HG03571 (cell line): ENCODE measurements at regions not wholly inside any gene's neighbourhood (a gene's known extent, or its start where the extent isn't known, plus 50 kb on each side); places are given as distances from the start of the nearest gene placed in this dataset.

Experiments
- ATAC-seq: cut with Tn5 transposase; IDR thresholded peaks from one replicate; pipeline ENCODE4 v1.9.1; 2021; ENCODE audit not compliant: unreplicated experiment

DNA sequence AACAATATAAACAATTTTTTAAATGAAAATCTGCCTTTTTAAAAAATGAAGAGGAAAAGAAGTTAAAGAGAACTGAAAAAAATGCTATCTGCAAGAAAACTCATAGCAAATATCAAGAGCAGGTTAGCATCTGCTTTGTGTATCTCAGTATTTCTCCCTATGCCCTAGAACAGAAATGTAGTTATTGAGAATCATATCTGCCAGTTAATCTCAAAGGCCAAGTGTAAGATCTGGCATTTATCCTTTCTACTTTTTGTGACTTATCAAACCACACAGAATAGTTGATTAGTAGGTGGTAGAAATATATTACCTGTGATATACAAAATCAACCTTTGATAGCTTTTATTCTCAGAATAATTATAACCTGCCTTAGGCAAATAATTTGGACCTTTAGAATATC lies 1699.8 kb downstream of the EFNA5 start:
- ATAC-seq = no peak

DNA sequence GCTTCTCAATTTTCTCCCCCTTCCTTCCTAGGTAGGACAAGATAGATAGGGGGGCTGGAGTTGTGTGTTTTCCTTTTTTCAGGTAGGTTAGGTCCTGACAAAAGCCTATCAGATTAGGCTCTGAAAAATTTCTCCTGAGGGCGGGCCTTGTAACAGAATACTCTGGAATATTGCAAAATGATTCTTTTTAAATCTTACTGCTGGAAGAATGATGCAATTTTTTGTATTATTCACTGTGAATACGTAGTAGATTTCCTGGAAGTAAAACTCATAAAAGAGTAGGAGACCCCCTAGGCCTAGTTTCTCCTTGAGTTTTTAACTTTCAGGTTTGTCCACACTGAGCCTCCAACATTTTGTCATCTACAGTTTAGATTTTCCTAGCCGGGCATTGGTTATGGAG lies 1701.8 kb downstream of the EFNA5 start:
- ATAC-seq = no peak

DNA sequence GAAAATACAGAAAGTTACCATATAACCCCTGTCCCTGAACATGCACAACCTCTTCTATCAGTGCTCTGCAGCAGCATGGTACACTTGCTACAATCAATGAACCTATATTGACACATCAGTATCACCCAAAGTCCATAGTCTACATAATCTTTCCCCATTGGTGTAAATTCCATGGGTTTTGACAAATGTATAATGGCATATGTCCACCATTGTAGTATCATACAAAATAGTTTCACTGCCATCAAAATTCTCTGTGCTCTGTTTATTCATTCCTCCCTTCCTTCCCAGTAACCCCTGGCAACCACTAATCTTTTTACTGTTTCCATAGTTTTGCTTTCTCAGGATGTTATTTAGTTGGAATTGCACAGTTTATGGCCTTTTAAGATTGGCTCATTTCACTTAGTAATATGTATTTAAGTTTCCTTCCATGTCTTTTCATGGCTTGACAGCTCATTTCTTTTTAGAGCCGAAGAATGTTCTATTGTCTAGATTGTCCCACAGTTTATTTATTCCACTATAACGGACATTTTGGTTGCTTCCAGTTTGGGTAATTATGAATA lies 1707.0 kb downstream of the EFNA5 start:
- no peak for ATAC-seq

DNA sequence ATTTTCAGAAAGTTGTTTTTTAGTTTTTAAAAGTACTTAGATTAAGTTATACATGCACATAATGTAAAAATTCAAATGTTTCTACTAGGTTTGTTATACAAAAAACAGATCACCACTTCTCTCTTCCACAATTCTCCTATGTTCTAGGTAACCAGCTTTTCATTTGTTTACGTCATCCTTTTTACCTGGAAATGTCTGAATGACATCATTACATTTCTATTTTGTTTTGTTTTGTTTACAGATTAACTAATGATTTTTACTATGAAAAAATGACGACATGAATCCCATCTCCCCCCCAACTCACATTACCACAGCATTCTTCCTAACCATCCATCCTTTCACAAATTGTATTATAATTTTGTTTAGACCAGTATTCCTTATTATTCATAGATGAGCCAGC lies 1709.2 kb downstream of the EFNA5 start:
- ATAC-seq = no peak

DNA sequence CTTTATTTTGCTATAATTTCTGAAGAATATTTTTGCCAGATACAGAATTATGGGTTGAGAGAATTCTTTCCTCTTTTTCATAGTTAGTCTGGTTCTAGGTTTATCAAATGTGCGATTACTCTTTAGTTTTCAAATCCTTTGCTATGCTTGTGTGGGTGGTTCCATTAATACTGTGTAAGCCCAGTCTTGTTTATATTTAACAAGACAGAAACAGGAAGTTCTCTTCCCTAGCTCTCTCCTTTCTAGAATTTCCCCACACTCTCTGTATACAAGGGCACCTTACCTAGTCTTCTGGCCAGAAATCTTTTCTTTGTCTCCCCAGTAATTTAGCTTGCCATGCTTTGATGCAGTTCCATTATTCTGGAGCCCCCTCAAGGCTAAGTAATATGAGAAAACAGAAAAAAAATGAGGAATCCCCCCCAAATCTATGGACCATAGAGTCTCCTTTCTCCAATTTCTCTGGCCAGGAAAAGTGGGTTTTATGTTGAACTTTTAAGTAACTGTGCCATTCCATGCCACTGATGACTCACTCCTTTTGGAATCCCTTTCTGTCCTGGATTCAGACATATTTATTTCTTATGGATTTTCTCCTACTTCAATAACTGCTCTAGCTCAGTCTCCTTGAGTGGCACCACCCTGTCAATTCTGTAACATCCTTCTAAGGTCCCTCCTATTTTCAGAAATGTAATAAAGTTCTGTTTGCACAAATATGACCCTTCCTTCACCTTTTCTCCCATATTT lies 1714.1 kb downstream of the EFNA5 start:
- no peak for ATAC-seq

DNA sequence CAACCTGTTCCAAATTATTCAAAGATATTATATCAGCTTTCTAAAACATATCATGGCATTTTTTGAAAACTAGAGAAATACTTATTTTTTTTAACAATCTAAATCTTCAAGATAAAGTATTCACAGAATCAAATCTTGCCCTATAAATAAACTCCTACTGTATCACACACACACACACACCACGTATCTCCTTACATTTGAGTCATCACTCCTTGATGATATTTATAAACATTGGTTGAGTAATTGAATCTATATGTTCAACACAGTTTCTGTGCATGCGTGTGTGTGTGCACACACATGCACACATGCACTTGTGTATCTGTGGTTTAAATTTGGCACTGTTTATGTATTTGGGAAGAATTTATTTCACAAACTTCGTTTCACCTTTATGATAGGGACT lies 1716.4 kb downstream of the EFNA5 start:
- no peak for ATAC-seq

DNA sequence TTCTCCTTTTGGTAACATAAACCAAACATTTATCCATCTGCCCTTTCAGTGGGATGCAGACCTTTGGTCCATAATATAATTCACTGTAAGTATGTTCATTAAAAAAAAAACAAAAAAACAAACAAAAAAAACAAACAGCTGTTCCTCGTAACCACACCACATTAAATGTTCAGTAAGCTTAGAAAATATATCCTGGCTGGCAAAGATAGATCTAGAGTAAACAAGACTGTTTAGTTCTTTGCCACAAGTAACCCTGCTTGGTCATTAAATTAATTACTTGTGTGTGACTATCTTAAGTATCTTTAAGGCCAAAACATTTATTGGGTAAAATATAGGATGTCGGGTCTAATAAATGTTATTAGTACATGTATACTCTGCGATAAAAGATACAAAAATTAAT lies 1717.1 kb downstream of the EFNA5 start:
- no peak for ATAC-seq

DNA sequence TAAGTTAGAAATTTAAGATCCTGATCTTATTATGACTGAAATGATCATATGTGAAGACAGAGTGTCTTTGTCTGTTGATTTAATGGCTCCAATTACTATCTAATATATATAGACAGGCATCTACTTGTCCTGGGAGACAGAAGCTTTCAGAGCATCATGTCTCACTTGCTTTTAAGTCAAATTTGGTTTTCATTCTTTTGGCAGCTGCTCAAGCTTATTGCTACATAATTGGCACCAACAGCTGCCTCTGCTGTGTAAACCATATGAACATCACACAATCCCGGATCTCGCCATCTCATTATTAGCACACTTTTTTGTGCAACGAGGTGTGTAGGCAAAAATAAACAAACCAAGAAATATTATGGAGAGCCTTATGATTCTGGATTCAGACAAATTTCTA lies 1717.9 kb downstream of the EFNA5 start:
- no peak for ATAC-seq

DNA sequence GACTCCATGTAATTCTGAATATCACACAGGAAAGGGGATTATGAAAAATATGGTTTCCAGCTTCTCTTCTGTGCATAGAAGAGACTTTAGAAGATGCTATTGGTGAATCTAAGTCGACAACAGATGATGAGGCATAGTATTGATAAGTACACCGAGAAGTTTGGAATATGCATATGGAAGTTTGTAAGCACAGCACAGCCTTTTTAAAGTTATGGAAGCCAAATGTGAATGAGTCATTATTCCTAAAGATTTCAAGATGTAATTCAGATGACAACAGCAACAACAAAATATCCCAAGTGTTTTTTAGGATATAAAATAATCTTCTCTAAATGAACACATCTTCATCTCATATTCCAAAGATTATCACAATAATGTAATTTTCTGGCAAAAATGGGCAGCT lies 1723.3 kb downstream of the EFNA5 start:
- no peak for ATAC-seq

DNA sequence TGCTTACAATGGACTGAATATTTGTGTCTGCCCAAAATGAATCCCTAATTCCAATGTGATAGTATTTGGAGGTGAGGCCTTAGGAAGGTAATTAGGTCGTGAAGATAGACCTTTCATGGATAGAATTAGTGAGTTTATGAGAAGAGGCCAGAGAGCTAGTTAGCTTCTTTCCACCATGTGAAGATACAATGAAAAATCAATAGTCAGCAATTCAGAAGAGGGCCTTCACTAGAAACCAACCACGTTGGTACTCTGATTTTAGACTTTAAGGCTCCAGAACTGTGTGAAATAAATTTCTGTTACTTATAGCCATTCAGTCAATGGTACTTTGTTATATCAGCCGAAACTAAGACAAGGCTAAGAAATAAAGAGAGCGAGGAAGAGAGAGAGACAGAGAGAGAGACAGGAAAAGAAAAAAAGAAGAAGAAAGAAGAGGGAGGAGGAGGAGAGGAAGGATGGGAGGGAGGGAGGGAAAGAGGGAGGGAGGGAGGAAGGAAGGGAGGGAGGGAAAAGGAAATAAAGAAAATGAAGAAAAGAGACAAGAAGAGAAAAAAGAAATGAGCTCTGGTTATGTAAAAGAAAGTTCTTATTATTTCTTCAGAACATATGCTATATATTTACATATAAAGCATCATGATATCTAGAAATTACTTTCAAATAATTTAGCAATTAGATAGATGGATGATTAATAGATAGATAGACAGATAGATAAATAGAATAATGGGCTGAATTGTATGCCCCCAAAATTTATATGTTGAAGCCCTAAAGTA lies 1725.3 kb downstream of the EFNA5 start:
- no peak for ATAC-seq

DNA sequence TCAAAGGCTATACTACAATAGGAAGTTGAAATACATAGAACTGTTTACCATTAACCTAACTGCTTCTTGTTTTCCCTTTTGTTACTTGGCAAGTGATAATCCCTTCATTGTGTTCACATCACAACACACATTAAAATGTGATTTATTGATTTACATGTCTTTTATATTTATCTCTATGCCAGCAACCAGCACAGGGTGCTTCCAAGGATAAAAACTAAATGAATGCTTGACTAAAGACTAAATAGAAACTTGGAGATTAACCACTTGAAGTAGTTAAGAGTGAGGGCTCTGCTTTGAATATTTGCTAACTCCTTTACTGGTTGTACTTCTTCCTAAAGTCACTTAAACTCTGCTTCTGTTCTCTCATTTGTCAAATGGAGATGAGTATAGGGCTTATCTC lies 1730.6 kb downstream of the EFNA5 start:
- no peak for ATAC-seq

DNA sequence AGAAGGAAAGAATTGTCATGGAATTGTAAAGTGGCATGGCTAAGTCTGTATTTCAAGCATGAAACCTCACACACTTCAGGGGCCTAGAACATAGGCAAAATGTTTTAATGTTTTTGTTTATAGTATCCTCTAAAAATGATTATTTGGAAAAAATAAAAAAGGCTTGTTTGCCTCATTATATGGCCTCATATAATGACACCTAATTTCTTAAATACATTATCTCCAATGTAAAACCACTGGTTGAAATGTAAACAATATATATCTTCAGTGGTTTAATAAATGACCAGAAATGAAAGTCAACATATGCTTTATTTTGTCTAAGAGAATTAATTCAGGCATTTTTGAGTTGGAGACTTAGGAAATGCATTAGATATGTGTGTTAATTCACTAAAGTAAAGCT lies 1736.6 kb downstream of the EFNA5 start:
- ATAC-seq = no peak

DNA sequence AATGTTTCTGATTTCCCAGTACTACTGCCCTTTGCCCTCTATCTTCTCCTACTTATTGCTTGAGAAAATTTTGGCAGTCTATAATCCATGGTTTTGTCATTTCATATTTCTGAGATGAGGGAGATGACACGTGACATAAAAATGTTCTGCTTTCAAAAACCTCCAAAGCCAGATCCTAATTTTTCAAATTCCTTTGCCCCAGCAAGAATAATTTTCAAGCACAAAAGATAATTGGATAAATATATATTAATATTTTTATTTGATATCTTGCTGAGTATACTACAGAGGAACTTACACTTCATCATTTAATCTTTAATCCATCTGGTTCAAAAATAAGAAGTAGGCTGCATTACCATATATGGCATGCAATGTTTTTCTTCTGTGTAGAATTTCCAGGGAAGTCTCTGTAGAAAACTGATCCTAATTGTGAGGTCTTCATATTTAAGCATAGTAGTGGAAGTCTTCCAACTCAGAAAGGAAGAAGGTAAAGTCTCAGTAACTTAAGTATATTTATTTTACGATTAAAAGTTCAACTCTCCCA lies 1738.8 kb downstream of the EFNA5 start:
- ATAC-seq = no peak

DNA sequence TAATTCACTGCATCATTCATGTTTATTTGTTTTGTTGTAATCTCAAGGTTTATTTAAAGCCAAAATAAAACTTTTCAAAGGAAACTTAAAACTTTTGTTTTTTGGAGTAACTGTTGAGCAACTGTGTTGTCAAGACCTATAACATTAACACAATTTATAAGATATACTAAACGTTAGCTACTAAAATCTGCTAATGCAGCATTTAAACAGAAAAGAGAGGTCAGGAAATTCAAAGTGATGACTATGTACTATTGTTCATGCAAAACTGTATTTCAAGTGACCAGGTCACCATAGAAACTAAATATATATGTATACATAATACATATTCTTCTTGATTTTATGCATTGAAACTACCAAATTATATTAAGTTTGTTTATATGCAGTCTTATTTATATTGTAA lies 1740.9 kb downstream of the EFNA5 start:
- ATAC-seq = no peak

DNA sequence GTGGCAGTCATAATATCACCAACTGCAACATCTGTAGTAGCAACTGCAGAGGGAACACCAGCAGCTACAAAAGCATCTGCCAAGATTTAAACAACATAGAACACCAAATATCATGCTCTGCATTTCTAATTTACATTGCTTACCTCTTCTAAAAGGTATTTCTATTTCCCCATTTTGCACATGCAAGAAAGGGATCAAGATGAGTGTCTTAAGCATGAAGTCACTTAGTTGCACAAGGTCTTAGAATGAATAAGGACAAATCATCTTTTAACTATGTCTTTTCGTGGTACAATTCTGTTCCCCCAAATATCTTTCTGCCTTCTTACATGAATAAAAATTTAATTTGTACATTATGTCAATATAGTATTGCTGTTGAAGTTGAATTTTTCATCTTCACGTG lies 1746.4 kb downstream of the EFNA5 start:
- ATAC-seq = no peak

DNA sequence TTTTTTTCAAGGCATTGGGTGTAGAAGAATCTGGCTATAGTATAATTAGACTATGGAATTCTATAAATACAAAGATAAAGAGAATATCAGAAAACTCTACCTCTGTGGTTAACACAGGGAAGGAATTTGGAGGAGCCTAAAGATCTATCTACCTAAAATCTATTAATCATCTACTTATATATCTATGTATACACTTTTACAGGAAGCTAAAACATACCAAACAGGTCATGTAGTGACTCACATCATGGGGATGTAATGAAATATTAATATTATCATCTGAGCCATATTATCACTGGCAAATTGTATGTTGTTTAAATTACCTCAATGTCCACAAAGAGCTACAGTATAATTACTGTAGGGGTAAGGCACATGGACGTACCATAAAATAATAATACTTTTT lies 1748.2 kb downstream of the EFNA5 start:
- ATAC-seq = no peak

DNA sequence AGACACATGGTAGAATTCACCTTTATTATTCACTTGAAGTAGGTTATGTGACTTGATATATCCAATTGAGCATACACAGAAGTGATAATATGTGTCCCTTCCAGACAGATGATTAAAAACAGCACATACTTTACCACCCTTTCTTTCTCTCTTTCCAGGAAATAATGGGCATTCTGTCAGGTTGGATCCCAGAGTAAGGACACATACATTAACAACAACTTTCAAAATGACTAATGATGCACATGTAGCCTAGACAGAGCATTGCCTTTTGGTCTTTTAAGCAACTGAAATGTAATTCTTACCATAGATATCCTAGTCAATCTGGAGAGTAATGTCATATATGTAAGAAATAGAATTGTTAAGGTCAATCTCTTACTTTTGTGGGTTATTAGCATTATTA lies 1748.7 kb downstream of the EFNA5 start:
- ATAC-seq = no peak

DNA sequence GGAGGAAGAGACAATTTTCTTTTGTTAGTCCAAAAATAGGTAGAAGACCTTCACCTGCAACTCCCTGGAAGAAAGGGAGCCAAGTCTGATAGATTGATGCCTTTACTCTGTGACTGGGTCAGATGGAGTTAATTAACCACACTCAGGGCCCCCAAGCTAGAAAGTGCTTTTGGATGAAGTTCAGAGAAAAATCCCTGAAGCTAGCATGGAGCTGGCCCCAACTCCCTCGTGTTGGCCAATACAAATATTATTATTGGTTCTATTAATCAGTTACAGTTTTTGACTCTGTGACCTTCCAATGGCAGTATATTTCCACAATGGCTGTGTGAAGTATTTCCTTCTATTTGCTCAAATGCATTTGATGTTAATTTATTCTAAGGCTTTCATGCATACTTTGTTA lies 1753.5 kb downstream of the EFNA5 start:
- no peak for ATAC-seq

DNA sequence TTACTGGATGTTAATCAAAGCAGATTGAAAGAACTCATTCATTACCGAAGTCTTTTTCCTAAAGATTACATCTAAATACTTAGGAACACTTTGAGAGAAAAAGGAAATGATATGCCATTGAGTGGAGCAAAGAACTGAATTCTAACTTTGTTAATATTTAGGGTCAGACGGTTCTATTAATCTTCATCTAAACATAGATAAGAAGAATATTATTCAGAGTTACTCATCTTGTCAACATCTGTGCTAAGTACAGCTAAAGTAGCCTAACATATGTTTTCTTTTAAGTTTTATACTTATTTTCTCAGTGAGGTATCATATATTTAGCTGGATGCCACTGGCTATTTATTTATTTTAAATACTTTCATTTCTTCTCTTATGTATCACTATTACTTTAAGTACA lies 1763.7 kb downstream of the EFNA5 start:
- ATAC-seq = no peak

DNA sequence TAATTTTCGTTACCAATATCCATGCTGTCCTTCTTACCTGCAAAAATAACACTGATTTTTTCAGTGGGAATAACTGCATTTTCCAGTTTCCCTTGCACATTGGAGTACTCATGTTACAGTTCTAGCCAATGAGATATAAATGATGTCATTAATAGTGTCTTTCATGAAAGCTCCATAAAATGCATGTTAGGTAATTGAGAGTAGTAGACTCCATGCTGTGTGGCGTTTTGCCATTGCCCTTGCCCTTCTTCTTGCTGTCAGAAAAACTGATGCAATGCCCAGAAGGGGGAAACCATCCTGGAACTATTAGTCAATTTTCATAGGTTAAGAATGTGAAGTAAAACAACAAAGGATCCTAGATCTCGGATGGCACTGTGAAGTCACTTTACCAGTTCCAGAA lies 1765.3 kb downstream of the EFNA5 start:
- no peak for ATAC-seq

DNA sequence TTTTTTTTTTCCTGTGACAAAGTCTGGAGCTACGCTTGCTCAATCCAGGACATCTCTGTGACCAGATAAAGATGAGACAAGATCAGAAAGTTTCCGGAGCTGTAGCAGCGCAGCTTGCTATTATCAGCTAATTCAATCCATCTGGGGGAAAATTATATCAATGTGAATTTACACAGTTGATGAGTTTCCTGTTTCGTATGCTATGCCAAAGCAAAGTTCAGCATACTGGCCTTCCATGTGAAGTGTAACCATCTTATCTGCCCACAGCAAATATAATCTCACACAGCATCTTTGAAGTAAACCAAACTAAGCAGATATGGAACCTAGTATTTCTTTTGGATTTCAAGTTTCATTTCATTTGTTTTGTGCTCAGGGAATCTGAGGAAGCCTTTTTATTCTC lies 1767.7 kb downstream of the EFNA5 start:
- ATAC-seq = no peak

DNA sequence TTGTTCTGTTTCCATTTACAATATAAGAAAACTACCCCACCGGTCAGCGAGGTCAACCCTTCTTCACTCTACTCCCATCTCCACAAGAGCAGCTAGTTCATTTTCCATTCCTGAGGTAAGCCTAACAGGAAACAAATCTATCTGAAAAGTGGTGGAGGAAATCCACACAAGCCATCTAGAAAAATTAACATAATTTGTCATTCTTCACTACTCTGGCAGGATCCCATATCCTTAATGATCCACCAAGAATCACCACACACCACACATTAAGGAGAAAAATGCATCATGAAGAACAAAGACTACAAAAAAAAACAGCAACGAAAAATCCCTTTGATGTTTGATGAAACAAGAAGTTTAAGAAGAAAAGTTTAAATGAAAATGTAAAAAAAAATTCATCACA lies 1771.0 kb downstream of the EFNA5 start:
- ATAC-seq = no peak
